ENCODE measurements at regions not wholly inside any gene's neighbourhood (a gene's known extent, or its start where the extent isn't known, plus 50 kb on each side); places are given as distances from the start of the nearest gene placed in this dataset.

- no peak for DNase-seq
Measured at GRCh38 chr14:101004954-101005353, 101.4 kb upstream of the RTL1 start.

- DNase-seq, result no peak
Measured at GRCh38 chr14:101005447-101005846, 101.9 kb upstream of the RTL1 start.

- no peak for DNase-seq
Measured at GRCh38 chr14:101006008-101006407, 102.5 kb upstream of the RTL1 start.

- no peak for DNase-seq
Measured at GRCh38 chr14:101007004-101007614, 103.6 kb upstream of the RTL1 start.

GRCh38 chr14:101007765-101008164, 104.2 kb upstream of the RTL1 start:
- no peak for DNase-seq

GRCh38 chr14:101008196-101008595, 104.7 kb upstream of the RTL1 start:
- no peak for DNase-seq

- DNase-seq, result no peak
Measured at GRCh38 chr14:101008631-101009336, 105.3 kb upstream of the RTL1 start.

- no peak for DNase-seq
Measured at GRCh38 chr14:101009531-101009930, 106.0 kb upstream of the RTL1 start.

- DNase-seq, result no peak
Measured at GRCh38 chr14:101010293-101010692, 106.8 kb upstream of the RTL1 start.

- DNase-seq, result no peak
Measured at GRCh38 chr14:101010835-101011234, 107.3 kb upstream of the RTL1 start.

- no peak for DNase-seq
Measured at GRCh38 chr14:101017209-101017608, 113.7 kb upstream of the RTL1 start.

GRCh38 chr14:101017806-101018560, 114.5 kb upstream of the RTL1 start:
- no peak for DNase-seq

GRCh38 chr14:101018561-101019290, 115.2 kb upstream of the RTL1 start:
- no peak for DNase-seq

- no peak for DNase-seq
Measured at GRCh38 chr14:101019541-101019940, 116.0 kb upstream of the RTL1 start.

GRCh38 chr14:101019990-101020710, 116.6 kb upstream of the RTL1 start:
- DNase-seq, result no peak

- DNase-seq, result no peak
Measured at GRCh38 chr14:101020834-101021370, 117.4 kb upstream of the RTL1 start.

- no peak for DNase-seq
Measured at GRCh38 chr14:101022121-101022520, 118.6 kb upstream of the RTL1 start.

GRCh38 chr14:101022916-101023435, 119.5 kb upstream of the RTL1 start:
- DNase-seq, result no peak

- no peak for DNase-seq
Measured at GRCh38 chr14:101024686-101025085, 121.2 kb upstream of the RTL1 start.

GRCh38 chr14:101025131-101025530, 121.6 kb upstream of the RTL1 start:
- no peak for DNase-seq

- no peak for DNase-seq
Measured at GRCh38 chr14:101025696-101026095, 122.2 kb upstream of the RTL1 start.

- DNase-seq, result no peak
Measured at GRCh38 chr14:101026341-101026740, 122.8 kb upstream of the RTL1 start.

All from activated CD4-positive, alpha-beta T cell treated with anti-CD3 and anti-CD28 coated beads, Interleukin-2, amount 50 U/mL, for 48 hours (primary cell).